Kidney glomerular epithelial cell (primary cell): ENCODE measurements at regions not wholly inside any gene's neighbourhood (a gene's known extent, or its start where the extent isn't known, plus 50 kb on each side); places are given as distances from the start of the nearest gene placed in this dataset.

Experiments used
- DNase-seq: peaks from one replicate; lab custom pipeline; 2025; lab: John Stamatoyannopoulos, UW

GRCh38 chr15:39183164-39183881 lies 397.6 kb upstream of the THBS1 start:
- no peak for DNase-seq

- DNase-seq: no peak
These were observed 396.0 kb upstream of the THBS1 start for GRCh38 chr15:39184701-39185390.

GRCh38 chr15:39188314-39188713 lies 392.6 kb upstream of the THBS1 start:
- no peak for DNase-seq

GRCh38 chr15:39188930-39189329 lies 391.9 kb upstream of the THBS1 start:
- DNase-seq: peak; percentile 60

GRCh38 chr15:39191871-39192291 lies 389.0 kb upstream of the THBS1 start:
- DNase-seq: peak; percentile 77

- peak; percentile 63 for DNase-seq
These were observed 388.5 kb upstream of the THBS1 start for GRCh38 chr15:39192351-39192750.

GRCh38 chr15:39192979-39193560 lies 387.8 kb upstream of the THBS1 start:
- no peak for DNase-seq

- DNase-seq: no peak
These were observed 387.3 kb upstream of the THBS1 start for GRCh38 chr15:39193611-39194010.

- DNase-seq: no peak
These were observed 386.6 kb upstream of the THBS1 start for GRCh38 chr15:39194106-39194830.

- DNase-seq: no peak
These were observed 384.9 kb upstream of the THBS1 start for GRCh38 chr15:39195961-39196486.

- no peak for DNase-seq
These were observed 382.6 kb upstream of the THBS1 start for GRCh38 chr15:39198044-39199000.

GRCh38 chr15:39199076-39199475 lies 381.8 kb upstream of the THBS1 start:
- DNase-seq: no peak

- no peak for DNase-seq
These were observed 380.3 kb upstream of the THBS1 start for GRCh38 chr15:39200586-39200985.

GRCh38 chr15:39202641-39203040 lies 378.2 kb upstream of the THBS1 start:
- DNase-seq: no peak

- DNase-seq: no peak
These were observed 376.8 kb upstream of the THBS1 start for GRCh38 chr15:39204031-39204430.

- no peak for DNase-seq
These were observed 375.8 kb upstream of the THBS1 start for GRCh38 chr15:39205081-39205480.

GRCh38 chr15:39205506-39206371 lies 375.1 kb upstream of the THBS1 start:
- DNase-seq: no peak

- no peak for DNase-seq
These were observed 373.3 kb upstream of the THBS1 start for GRCh38 chr15:39207532-39208115.

- DNase-seq: no peak
These were observed 372.7 kb upstream of the THBS1 start for GRCh38 chr15:39208187-39208586.
